B cell (primary cell): ENCODE measurements at regions not wholly inside any gene's neighbourhood (a gene's known extent, or its start where the extent isn't known, plus 50 kb on each side); places are given as distances from the start of the nearest gene placed in this dataset.

Source experiments
- ATAC-seq: fragments of 200-7000 bp; cut with Tn5 transposase; one replicate; pipeline ENCODE4 v1.10.0; 2021; ENCODE audit warnings: low read depth, mild to moderate bottlenecking, moderate number of reproducible peaks, moderate library complexity
- CTCF ChIA-PET: fragments of 350-600 bp; sonication (Branson Sonifier 250); formaldehyde crosslinking; loops from one replicate; lab custom pipeline; 2021; ENCODE audit warnings: antibody characterized with exemption, inconsistent platforms; lab: Charles Lee
- POLR2A ChIA-PET: fragments of 350-600 bp; sonication (Branson Sonifier 250); formaldehyde crosslinking; loops from one replicate; lab custom pipeline; 2021; ENCODE audit warnings: antibody characterized with exemption; lab: Charles Lee
- DNase-seq: peaks from one replicate; pipeline ENCODE4 v3.0.0; 2013
- H2AFZ ChIP-seq: 2 replicates; pipeline ENCODE4 v1.6.1; 2012; ENCODE audit warnings: mild to moderate bottlenecking, low read depth, low read length; ENCODE audit not compliant: insufficient read depth, poor library complexity, severe bottlenecking
- H3K27ac ChIP-seq, 2 donors: 1 replicate in 1 of 2; 2 replicates in 1 of 2; pipeline ENCODE4 v1.5.1; 2012 to 2013; ENCODE audit warnings: low read length in 2 of 2, mild to moderate bottlenecking in 2 of 2, moderate library complexity in 1 of 2
- H3K27me3 ChIP-seq, 4 experiments: fragments of 200-600 bp in 1 of 4; sonication (generic) in 1 of 4; replicated peaks in 1 of 4; 1 replicate in 2 of 4; 2 replicates in 2 of 4; pipeline versions ENCODE4 v1.6.1 to v1.7.0; 2013 to 2016; ENCODE audit warnings: low read length in 3 of 4, mild to moderate bottlenecking in 2 of 4, mixed read lengths in 1 of 4, moderate library complexity in 1 of 4; ENCODE audit not compliant: insufficient read depth in 4 of 4, control insufficient read depth in 3 of 4; ENCODE audit errors: control extremely low read depth in 1 of 4
- H3K36me3 ChIP-seq, 2 experiments: replicated peaks in 1 of 2; 1 replicate in 1 of 2; 2 replicates in 1 of 2; pipeline versions ENCODE4 v1.6.1 to v1.7.1; 2013; ENCODE audit warnings: low read length in 1 of 2; ENCODE audit not compliant: insufficient read depth in 2 of 2, control insufficient read depth in 1 of 2; ENCODE audit errors: control extremely low read depth in 1 of 2, extremely low read depth in 1 of 2
- H3K4me1 ChIP-seq, 2 donors: fragments of 200-600 bp in 1 of 2; sonication (generic) in 1 of 2; 1 replicate in 1 of 2; 2 replicates in 1 of 2; pipeline versions ENCODE4 v1.5.1 to v1.6.1; 2013 to 2017; ENCODE audit warnings: low read length in 2 of 2; ENCODE audit not compliant: control insufficient read depth in 2 of 2, insufficient read depth in 2 of 2
- H3K4me2 ChIP-seq: replicated peaks from 2 replicates; pipeline ENCODE3; 2012; ENCODE audit warnings: mild to moderate bottlenecking, low read depth, low read length; ENCODE audit not compliant: poor library complexity, severe bottlenecking
- H3K4me3 ChIP-seq, 5 experiments: fragments of 200-600 bp in 1 of 5; sonication (generic) in 1 of 5; 1 replicate in 3 of 5; 2 replicates in 2 of 5; pipeline versions ENCODE4 v1.5.1 to v1.7.0; 2011 to 2016; ENCODE audit warnings: low read length in 4 of 5, mild to moderate bottlenecking in 4 of 5, low read depth in 2 of 5, control low read depth in 1 of 5, moderate library complexity in 1 of 5; ENCODE audit not compliant: insufficient read depth in 1 of 5; ENCODE audit errors: control extremely low read depth in 1 of 5, extremely low read depth in 1 of 5
- H3K79me2 ChIP-seq: fragments of 200-600 bp; sonication (generic); one replicate; pipeline ENCODE4 v1.6.0; 2016; ENCODE audit warnings: low read length; ENCODE audit not compliant: control insufficient read depth, insufficient read depth
- H3K9ac ChIP-seq: fragments of 200-600 bp; sonication (generic); 2 replicates; pipeline ENCODE4 v1.6.1; 2017; ENCODE audit warnings: mild to moderate bottlenecking, low read length, moderate library complexity
- H3K9me3 ChIP-seq, 3 donors: one replicate each; pipeline versions ENCODE4 v1.6.1 to v1.7.1; 2013; ENCODE audit warnings: low read length in 2 of 3; ENCODE audit not compliant: control insufficient read depth in 2 of 3, insufficient read depth in 1 of 3; ENCODE audit errors: control extremely low read depth in 1 of 3
- H4K20me1 ChIP-seq: 2 replicates; pipeline ENCODE4 v1.6.0; 2012; ENCODE audit warnings: mild to moderate bottlenecking, low read length; ENCODE audit not compliant: insufficient read depth, control insufficient read depth, poor library complexity, severe bottlenecking
- H3K27ac Mint-ChIP-seq: one replicate; pipeline ENCODE4 v1.8.0; 2021; ENCODE audit warnings: mixed read lengths
- H3K27me3 Mint-ChIP-seq: one replicate; pipeline ENCODE4 v1.8.0; 2021; ENCODE audit warnings: mixed read lengths
- H3K4me1 Mint-ChIP-seq: one replicate; pipeline ENCODE4 v1.8.0; 2021; ENCODE audit warnings: mixed read lengths
- H3K4me3 Mint-ChIP-seq: one replicate; pipeline ENCODE4 v1.8.0; 2021; ENCODE audit warnings: mixed read lengths
- H3K9me3 Mint-ChIP-seq: one replicate; pipeline ENCODE4 v1.8.0; 2022; ENCODE audit warnings: mixed read lengths; ENCODE audit not compliant: insufficient read depth
- CTCF ChIP-seq: fragments of 200-600 bp; IDR thresholded peaks from one replicate; pipeline ENCODE4 v1.8.0; 2022; ENCODE audit warnings: antibody characterized with exemption, mild to moderate bottlenecking
- EZH2 ChIP-seq: IDR thresholded peaks from 2 replicates; pipeline ENCODE4 v1.6.1; 2012; ENCODE audit warnings: borderline replicate concordance, low read depth, mild to moderate bottlenecking, moderate library complexity, low read length; ENCODE audit not compliant: insufficient read depth, poor library complexity, severe bottlenecking
- WGBS: methylation state at CpG from one replicate; pipeline ENCODE4 v1.1.5; 2013; ENCODE audit warnings: missing lambda C conversion rate; ENCODE audit not compliant: insufficient coverage; 5-methylcytosine and 5-hydroxymethylcytosine counted together
- intact Hi-C: fragments of 100-400 bp; cut with micrococcal nuclease; formaldehyde crosslinking; loops from one replicate; pipeline ENCODE4 v1.10.0; 2022

- Histone ChIP-seq H3K9me3 (peaks cover 0 to under 1% (median 0%) of the 10 kb centered on the region in 3 donors), H3K27ac (no peak overlapping the region), H2AFZ (no peak overlapping the region), H3K36me3 (no peaks in the 10 kb centered on the region), H3K27me3 (no peaks in the 10 kb centered on the region), H3K79me2 (no peaks in the 10 kb centered on the region), H3K4me3 (no peak overlapping the region), H4K20me1 (no peaks in the 10 kb centered on the region), H3K4me1 (no peaks in the 10 kb centered on the region), H3K9ac (no peak overlapping the region), H3K4me2 (no peak overlapping the region)
- no peaks in the 10 kb centered on the region for H3K9me3 Mint-ChIP-seq
- 92% methylated on average over 2 of the region's 4 CpGs for WGBS
- no peak overlapping the region for H3K4me3 Mint-ChIP-seq
- POLR2A ChIA-PET = no interaction called here
- H3K4me1 Mint-ChIP-seq = no peaks in the 10 kb centered on the region
- ATAC-seq (no peak), DNase-seq (no peak)
- intact Hi-C loops = no loop called here
- TF ChIP-seq CTCF (no peak), EZH2 (no peak)
- CTCF ChIA-PET = no interaction called here
- H3K27ac Mint-ChIP-seq = no peak overlapping the region
- H3K27me3 Mint-ChIP-seq = no peaks in the 10 kb centered on the region
Observed at GRCh38 chr1:219352961-219353651, 179.4 kb downstream of the LYPLAL1 start.

GRCh38 chr1:219350172-219350931, 176.7 kb downstream of the LYPLAL1 start:
- Mint-ChIP-seq H3K4me3 (no peak overlapping the region), H3K9me3 (peaks cover 3% of the 10 kb centered on the region), H3K27ac (no peak overlapping the region), H3K4me1 (no peaks in the 10 kb centered on the region), H3K27me3 (no peaks in the 10 kb centered on the region)
- H3K79me2 ChIP-seq = no peaks in the 10 kb centered on the region
- ATAC-seq (no peak), DNase-seq (no peak)
- POLR2A ChIA-PET = no interaction called here
- H3K4me3 ChIP-seq = no peak overlapping the region
- H4K20me1 ChIP-seq = no peaks in the 10 kb centered on the region
- H3K9ac ChIP-seq = no peak overlapping the region
- no peak overlapping the region for H3K27ac ChIP-seq
- no peaks in the 10 kb centered on the region for H3K36me3 ChIP-seq
- H3K4me2 ChIP-seq = no peak overlapping the region
- TF ChIP-seq CTCF (no peak), EZH2 (no peak)
- no peaks in the 10 kb centered on the region for H3K4me1 ChIP-seq
- intact Hi-C loops = no loop called here
- WGBS = 75% methylated on average over 1 of the region's 5 CpGs
- H2AFZ ChIP-seq = no peak overlapping the region
- H3K27me3 ChIP-seq = no peaks in the 10 kb centered on the region
- CTCF ChIA-PET = no interaction called here
- peaks cover 0 to 10% (median 7%) of the 10 kb centered on the region in 3 donors for H3K9me3 ChIP-seq
